ENCODE measurements at regions not wholly inside any gene's neighbourhood (a gene's known extent, or its start where the extent isn't known, plus 50 kb on each side); places are given as distances from the start of the nearest gene placed in this dataset.

DNA sequence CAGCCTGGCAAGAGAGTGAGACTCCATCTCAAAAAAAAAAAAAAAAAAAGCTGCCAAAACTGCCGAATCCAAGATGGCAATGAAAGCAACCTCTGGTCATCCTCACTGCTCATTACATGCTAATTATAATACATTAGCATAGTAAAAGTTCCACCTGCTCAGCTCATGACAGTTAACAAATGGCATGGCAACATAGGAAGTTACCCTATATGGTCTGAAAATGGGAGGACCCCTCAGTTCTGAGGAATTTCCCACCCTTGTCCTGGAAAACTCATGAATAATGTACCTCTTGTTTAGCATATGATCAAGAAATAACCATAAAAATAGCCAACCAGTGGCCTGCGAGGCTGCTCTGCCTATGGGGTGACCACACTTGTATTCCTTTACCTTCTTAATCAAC, 93.1 kb upstream of the PGBD5 start:
- intact Hi-C loops (cut with DNase I; ENCODE audit: low total_unique reads) = no loop called here
- no peak for DNase-seq
- Histone ChIP-seq H3K36me3 (ENCODE audit: low read depth, missing control alignments) (no peaks in the 10 kb centered on the region), H3K9me3 (no peaks in the 10 kb centered on the region), H3K27me3 (no peaks in the 10 kb centered on the region), H3K4me3 (no peak overlapping the region), H3K4me1 (no peaks in the 10 kb centered on the region), H3K27ac (no peak overlapping the region)
- TF ChIP-seq POLR2A (IDR thresholded peaks at IDR 0.05) = no peak
- TF ChIP-seq, protein P1, sequence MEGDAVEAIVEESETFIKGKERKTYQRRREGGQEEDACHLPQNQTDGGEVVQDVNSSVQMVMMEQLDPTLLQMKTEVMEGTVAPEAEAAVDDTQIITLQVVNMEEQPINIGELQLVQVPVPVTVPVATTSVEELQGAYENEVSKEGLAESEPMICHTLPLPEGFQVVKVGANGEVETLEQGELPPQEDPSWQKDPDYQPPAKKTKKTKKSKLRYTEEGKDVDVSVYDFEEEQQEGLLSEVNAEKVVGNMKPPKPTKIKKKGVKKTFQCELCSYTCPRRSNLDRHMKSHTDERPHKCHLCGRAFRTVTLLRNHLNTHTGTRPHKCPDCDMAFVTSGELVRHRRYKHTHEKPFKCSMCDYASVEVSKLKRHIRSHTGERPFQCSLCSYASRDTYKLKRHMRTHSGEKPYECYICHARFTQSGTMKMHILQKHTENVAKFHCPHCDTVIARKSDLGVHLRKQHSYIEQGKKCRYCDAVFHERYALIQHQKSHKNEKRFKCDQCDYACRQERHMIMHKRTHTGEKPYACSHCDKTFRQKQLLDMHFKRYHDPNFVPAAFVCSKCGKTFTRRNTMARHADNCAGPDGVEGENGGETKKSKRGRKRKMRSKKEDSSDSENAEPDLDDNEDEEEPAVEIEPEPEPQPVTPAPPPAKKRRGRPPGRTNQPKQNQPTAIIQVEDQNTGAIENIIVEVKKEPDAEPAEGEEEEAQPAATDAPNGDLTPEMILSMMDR (IDR thresholded peaks at IDR 0.05) = no peak
- WGBS, 2 donors = 85 to 86% methylated on average over 2 of the region's 2 CpGs

- no peak for TF ChIP-seq POLR2A (IDR thresholded peaks at IDR 0.05)
- TF ChIP-seq, protein P1 (IDR thresholded peaks at IDR 0.05) = no peak
- no peak overlapping the region for H3K27ac ChIP-seq
- H3K36me3 ChIP-seq (ENCODE audit: low read depth, missing control alignments) = no peaks in the 10 kb centered on the region
- no peak overlapping the region for H3K4me3 ChIP-seq
- DNase-seq = no peak
- 64 to 82% methylated on average over 5 of the region's 5 CpGs for WGBS, 2 donors
- no peaks in the 10 kb centered on the region for H3K4me1 ChIP-seq
- H3K27me3 ChIP-seq = no peaks in the 10 kb centered on the region
- intact Hi-C loops (cut with DNase I; ENCODE audit: low total_unique reads) = no loop called here
- no peaks in the 10 kb centered on the region for H3K9me3 ChIP-seq
Observed at GRCh38 chr1:230518511-230518910, 92.4 kb upstream of the PGBD5 start.

DNA sequence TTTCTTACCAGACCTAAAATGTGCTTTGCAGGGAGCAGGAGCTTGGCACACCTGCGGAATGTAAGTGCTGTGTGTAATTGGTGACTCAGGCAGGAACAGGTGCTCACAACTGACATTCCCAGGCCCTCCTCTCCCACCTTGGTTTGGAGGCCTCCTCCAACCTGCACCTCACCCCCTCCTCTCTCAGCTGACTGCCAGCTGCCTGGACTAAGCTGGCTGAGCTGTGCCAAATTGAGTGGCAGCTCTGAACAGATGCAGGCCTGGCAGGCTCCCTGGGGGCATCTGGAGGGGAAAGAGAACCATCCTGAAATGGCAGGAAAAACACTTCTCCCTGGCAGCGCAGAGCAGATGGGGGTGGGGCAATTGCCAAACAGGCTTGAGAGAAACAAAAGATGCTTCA, 91.7 kb upstream of the PGBD5 start:
- intact Hi-C loops (cut with DNase I; ENCODE audit: low total_unique reads) = no loop called here
- TF ChIP-seq POLR2A (IDR thresholded peaks at IDR 0.05) = no peak
- TF ChIP-seq, protein P1 (IDR thresholded peaks at IDR 0.05) = no peak
- WGBS, 2 donors = 88 to 92% methylated on average over 1 to 2 of the region's 2 CpGs
- Histone ChIP-seq H3K36me3 (ENCODE audit: low read depth, missing control alignments) (no peaks in the 10 kb centered on the region), H3K9me3 (no peaks in the 10 kb centered on the region), H3K4me1 (no peaks in the 10 kb centered on the region), H3K27me3 (no peaks in the 10 kb centered on the region), H3K27ac (no peak overlapping the region), H3K4me3 (no peak overlapping the region)
- no peak for DNase-seq

DNA sequence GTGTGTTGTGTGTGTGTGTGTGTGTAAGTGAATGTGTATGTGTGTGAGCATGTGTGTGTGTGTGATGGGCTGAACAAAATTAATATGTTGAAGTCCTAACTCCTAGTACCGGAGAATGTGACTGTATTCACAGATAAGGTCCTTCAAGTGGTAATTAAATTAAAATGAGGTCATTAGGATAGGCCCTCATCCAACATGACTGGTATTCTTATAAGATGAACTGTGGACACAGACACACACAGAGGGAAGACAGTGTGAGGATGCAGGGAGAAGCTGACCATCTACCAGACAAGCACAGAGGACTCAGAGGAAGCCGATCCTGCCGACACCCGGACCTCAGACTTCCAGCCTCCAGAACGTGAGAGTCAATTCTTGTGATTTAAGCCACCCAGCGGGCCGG, 91.2 kb upstream of the PGBD5 start:
- WGBS, 2 donors = 81 to 88% methylated on average over 5 to 7 of the region's 7 CpGs
- DNase-seq = no peak
- TF ChIP-seq, protein P1 (IDR thresholded peaks at IDR 0.05) = no peak

GRCh38 chr1:230516889-230517288, 90.8 kb upstream of the PGBD5 start:
- no peak for TF ChIP-seq POLR2A (IDR thresholded peaks at IDR 0.05)
- TF ChIP-seq, protein P1 (IDR thresholded peaks at IDR 0.05) = no peak
- Histone ChIP-seq H3K27ac (no peak overlapping the region), H3K4me1 (no peaks in the 10 kb centered on the region), H3K36me3 (ENCODE audit: low read depth, missing control alignments) (no peaks in the 10 kb centered on the region), H3K4me3 (no peak overlapping the region), H3K27me3 (no peaks in the 10 kb centered on the region), H3K9me3 (no peaks in the 10 kb centered on the region)
- intact Hi-C loops (cut with DNase I; ENCODE audit: low total_unique reads) = no loop called here
- DNase-seq = no peak
- WGBS, 2 donors = 88 to 90% methylated on average over 6 of the region's 6 CpGs

More for the DNA sequence above, 91.2 kb upstream of the PGBD5 start:
- H3K9me3 ChIP-seq = no peaks in the 10 kb centered on the region
- H3K27me3 ChIP-seq = no peaks in the 10 kb centered on the region
- H3K27ac ChIP-seq = no peak overlapping the region
- H3K36me3 ChIP-seq (ENCODE audit: low read depth, missing control alignments) = no peaks in the 10 kb centered on the region
- H3K4me1 ChIP-seq = no peaks in the 10 kb centered on the region
- intact Hi-C loops (cut with DNase I; ENCODE audit: low total_unique reads) = no loop called here
- H3K4me3 ChIP-seq = no peak overlapping the region

All from testis (tissue), 2 donors.